MCF 10A (cell line): ENCODE measurements at regions not wholly inside any gene's neighbourhood (a gene's known extent, or its start where the extent isn't known, plus 50 kb on each side); places are given as distances from the start of the nearest gene placed in this dataset.

ENCODE experiments used
- BruUV-seq: library from RNA; stranded (reverse); fragments of 400-500 nt; replicated peaks from 2 replicates; lab custom pipeline; 2021; lab: Mats Ljungman, UMichigan
- CTCF ChIA-PET: fragments of 300-600 bp; sonication (Branson Sonifier 250); formaldehyde crosslinking; extraction: SDS; loops from one replicate; lab custom pipeline; 2021; ENCODE audit warnings: antibody characterized with exemption, inconsistent platforms; lab: Yijun Ruan, JAX
- POLR2A ChIA-PET: fragments of 300-600, 350-650 bp; sonication (Branson Sonifier 250); formaldehyde crosslinking; extraction: SDS; loops from one replicate; lab custom pipeline; 2020; ENCODE audit warnings: antibody characterized with exemption, inconsistent platforms; lab: Yijun Ruan, JAX
- DNase-seq: peaks from one replicate; pipeline ENCODE4 v3.0.0-alpha.2; 2018; ENCODE audit not compliant: unreplicated experiment
- H3K27ac Mint-ChIP-seq: one replicate; pipeline ENCODE4 v1.8.0; 2022; ENCODE audit warnings: mild to moderate bottlenecking, low read depth, mixed read lengths; ENCODE audit not compliant: unreplicated experiment
- H3K27me3 Mint-ChIP-seq: one replicate; pipeline ENCODE4 v1.8.0; 2022; ENCODE audit warnings: mixed read lengths; ENCODE audit not compliant: insufficient read depth, unreplicated experiment
- H3K36me3 Mint-ChIP-seq: one replicate; pipeline ENCODE4 v1.8.0; 2022; ENCODE audit warnings: mild to moderate bottlenecking, moderate library complexity, mixed read lengths; ENCODE audit not compliant: insufficient read depth, unreplicated experiment
- H3K4me1 Mint-ChIP-seq: one replicate; pipeline ENCODE4 v1.8.0; 2022; ENCODE audit warnings: mixed read lengths; ENCODE audit not compliant: insufficient read depth, unreplicated experiment
- H3K4me3 Mint-ChIP-seq: one replicate; pipeline ENCODE4 v1.8.0; 2022; ENCODE audit warnings: mild to moderate bottlenecking, moderate library complexity, mixed read lengths; ENCODE audit not compliant: unreplicated experiment
- H3K9me3 Mint-ChIP-seq: one replicate; pipeline ENCODE4 v1.8.0; 2022; ENCODE audit warnings: mixed read lengths; ENCODE audit not compliant: unreplicated experiment
- intact Hi-C: fragments of 100-400 bp; cut with micrococcal nuclease; formaldehyde crosslinking; loops from 2 replicates; pipeline ENCODE4 v1.14.1; 2022
- TF ChIP-seq, protein P1 (sequence below): fragments of 200-600 bp; IDR thresholded peaks from one replicate; pipeline ENCODE4 v1.8.0; 2022; ENCODE audit warnings: antibody characterized with exemption, mild to moderate bottlenecking; ENCODE audit not compliant: unreplicated experiment

DNA sequence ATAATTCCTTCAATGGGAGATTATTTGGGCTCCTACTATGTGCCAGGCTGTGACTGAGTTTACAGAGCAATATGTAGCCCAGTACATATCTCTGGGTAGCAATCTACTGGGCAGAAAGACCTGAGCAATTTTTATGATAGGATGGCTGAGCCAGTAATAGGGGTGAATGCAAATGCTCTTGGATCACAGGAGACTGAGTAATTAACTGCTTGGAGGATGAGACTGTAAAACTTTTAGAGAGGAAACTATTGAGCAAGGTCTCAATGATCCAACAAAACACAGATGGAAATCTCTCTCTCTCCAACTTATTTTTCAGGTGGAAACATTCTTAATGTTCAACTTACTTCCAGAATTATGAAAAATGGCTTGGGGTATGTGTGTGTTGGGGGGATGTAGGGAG lies 402.2 kb downstream of the AEBP2 start:
- Mint-ChIP-seq H3K36me3 (no peaks in the 10 kb centered on the region), H3K27me3 (no peaks in the 10 kb centered on the region), H3K9me3 (peaks cover 6% of the 10 kb centered on the region), H3K4me3 (no peak overlapping the region), H3K4me1 (peaks cover 4% of the 10 kb centered on the region), H3K27ac (no peak overlapping the region)
- POLR2A ChIA-PET, result no interaction called here
- BruUV-seq, result no TSS peak
- DNase-seq, result no peak
- CTCF ChIA-PET, result no interaction called here
- TF ChIP-seq, protein P1, sequence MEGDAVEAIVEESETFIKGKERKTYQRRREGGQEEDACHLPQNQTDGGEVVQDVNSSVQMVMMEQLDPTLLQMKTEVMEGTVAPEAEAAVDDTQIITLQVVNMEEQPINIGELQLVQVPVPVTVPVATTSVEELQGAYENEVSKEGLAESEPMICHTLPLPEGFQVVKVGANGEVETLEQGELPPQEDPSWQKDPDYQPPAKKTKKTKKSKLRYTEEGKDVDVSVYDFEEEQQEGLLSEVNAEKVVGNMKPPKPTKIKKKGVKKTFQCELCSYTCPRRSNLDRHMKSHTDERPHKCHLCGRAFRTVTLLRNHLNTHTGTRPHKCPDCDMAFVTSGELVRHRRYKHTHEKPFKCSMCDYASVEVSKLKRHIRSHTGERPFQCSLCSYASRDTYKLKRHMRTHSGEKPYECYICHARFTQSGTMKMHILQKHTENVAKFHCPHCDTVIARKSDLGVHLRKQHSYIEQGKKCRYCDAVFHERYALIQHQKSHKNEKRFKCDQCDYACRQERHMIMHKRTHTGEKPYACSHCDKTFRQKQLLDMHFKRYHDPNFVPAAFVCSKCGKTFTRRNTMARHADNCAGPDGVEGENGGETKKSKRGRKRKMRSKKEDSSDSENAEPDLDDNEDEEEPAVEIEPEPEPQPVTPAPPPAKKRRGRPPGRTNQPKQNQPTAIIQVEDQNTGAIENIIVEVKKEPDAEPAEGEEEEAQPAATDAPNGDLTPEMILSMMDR, result no peak
- intact Hi-C loops, result no loop called here

DNA sequence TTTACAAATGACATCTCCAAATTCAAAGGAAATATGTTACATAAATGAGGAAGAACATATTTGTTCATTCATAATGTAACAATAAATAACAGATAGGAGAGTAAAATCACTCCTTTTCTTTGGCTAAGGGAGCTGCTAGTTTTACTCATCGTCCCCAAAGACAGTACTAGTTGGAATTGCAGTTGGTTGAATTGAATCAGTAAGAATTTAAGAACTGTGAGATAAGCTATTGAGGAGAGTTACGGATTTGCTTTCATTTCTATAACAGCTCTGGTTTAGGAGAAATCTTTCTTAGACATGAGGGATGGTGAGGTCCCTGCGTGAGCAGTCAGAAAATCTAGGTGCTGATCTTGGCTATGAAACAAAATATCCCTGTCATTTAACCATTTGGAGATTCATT lies 402.8 kb downstream of the AEBP2 start:
- TF ChIP-seq, protein P1, result no peak
- ChIA-PET CTCF (no interaction called here), POLR2A (no interaction called here)
- DNase-seq, result no peak
- Mint-ChIP-seq H3K9me3 (peaks cover 4% of the 10 kb centered on the region), H3K36me3 (no peaks in the 10 kb centered on the region), H3K4me1 (peaks cover 8% of the 10 kb centered on the region), H3K27me3 (no peaks in the 10 kb centered on the region), H3K27ac (no peak overlapping the region), H3K4me3 (no peak overlapping the region)
- intact Hi-C loops, result no loop called here
- BruUV-seq, result no TSS peak

DNA sequence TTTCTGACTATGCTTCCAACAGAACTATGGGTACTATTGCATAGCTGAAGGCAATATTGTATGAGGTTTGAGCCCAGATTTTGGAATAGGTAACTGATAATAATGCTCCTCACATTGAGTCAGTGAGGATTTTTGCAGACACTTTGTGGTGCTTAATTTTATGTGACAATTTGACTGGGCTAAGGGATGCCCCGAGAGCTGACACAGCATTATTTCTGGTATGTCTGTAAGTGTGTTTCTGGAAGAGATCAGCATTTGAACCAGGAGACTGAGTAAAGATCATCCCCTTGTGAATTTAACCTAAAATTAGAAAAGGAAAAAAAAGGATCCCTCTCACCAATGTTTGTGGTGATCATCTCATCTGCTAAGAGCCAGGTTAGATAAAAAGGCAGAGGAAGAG lies 404.9 kb downstream of the AEBP2 start:
- no peak for DNase-seq
- H3K27ac Mint-ChIP-seq, result no peak overlapping the region
- BruUV-seq, result no TSS peak
- H3K36me3 Mint-ChIP-seq, result peaks cover 6% of the 10 kb centered on the region
- H3K9me3 Mint-ChIP-seq, result no peaks in the 10 kb centered on the region
- CTCF ChIA-PET, result no interaction called here
- POLR2A ChIA-PET, result no interaction called here
- no peaks in the 10 kb centered on the region for H3K27me3 Mint-ChIP-seq
- TF ChIP-seq, protein P1, result no peak
- peaks cover 8% of the 10 kb centered on the region for H3K4me1 Mint-ChIP-seq
- intact Hi-C loops, result no loop called here
- no peak overlapping the region for H3K4me3 Mint-ChIP-seq

DNA sequence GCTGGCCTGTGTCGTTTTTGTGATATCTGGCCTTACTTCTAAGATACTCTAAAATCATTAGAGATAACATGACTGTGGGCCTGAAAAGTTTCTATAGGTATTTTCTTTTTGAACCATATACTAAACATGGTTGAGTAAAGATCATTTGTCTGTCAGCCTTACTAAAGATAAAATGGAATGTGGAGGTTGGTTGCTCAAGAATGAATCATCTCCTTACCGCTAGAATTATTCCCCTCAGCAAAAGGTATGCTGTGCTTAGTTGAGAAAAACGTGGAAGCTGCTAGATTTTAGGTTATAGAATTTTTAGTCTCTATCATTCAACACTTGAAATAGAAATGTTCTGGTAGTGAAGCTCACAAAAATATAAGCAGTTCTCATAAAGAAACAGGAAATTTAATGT lies 407.3 kb downstream of the AEBP2 start:
- intact Hi-C loops, result no loop called here
- H3K36me3 Mint-ChIP-seq, result peaks cover 6% of the 10 kb centered on the region
- BruUV-seq, result no TSS peak
- H3K27ac Mint-ChIP-seq, result no peak overlapping the region
- no peaks in the 10 kb centered on the region for H3K27me3 Mint-ChIP-seq
- H3K9me3 Mint-ChIP-seq, result no peaks in the 10 kb centered on the region
- ChIA-PET CTCF (interaction anchor here (0.7 kb wide), 2 partner anchors 48 to 365 kb away, joined by 3 read pairs; no protein-coding TSS in a partner anchor), POLR2A (interaction anchor here (0.6 kb wide), 2 partner anchors 28 to 1086 kb away, joined by 3 to 4 read pairs; no protein-coding TSS in a partner anchor)
- no peak overlapping the region for H3K4me3 Mint-ChIP-seq
- TF ChIP-seq, protein P1, result no peak
- peak; percentile 64 for DNase-seq
- peaks cover 8% of the 10 kb centered on the region for H3K4me1 Mint-ChIP-seq
